IPS-15b (cell line): ENCODE measurements at regions not wholly inside any gene's neighbourhood (a gene's known extent, or its start where the extent isn't known, plus 50 kb on each side); places are given as distances from the start of the nearest gene placed in this dataset.

ENCODE experiments used
- H3K27me3 ChIP-seq: one replicate; pipeline ENCODE4 v1.6.1; 2013; ENCODE audit warnings: low read length; ENCODE audit not compliant: control insufficient read depth, insufficient read depth
- H3K36me3 ChIP-seq: one replicate; pipeline ENCODE4 v1.6.1; 2013; ENCODE audit warnings: low read length; ENCODE audit not compliant: control insufficient read depth, insufficient read depth
- H3K4me1 ChIP-seq: one replicate; pipeline ENCODE4 v1.6.1; 2013; ENCODE audit warnings: mild to moderate bottlenecking, low read length; ENCODE audit not compliant: control insufficient read depth, insufficient read depth
- H3K4me3 ChIP-seq: one replicate; pipeline ENCODE4 v1.5.1; 2013; ENCODE audit warnings: low read depth, low read length
- H3K9ac ChIP-seq: one replicate; pipeline ENCODE4 v1.6.1; 2013; ENCODE audit warnings: low read depth, mild to moderate bottlenecking, low read length
- H3K9me3 ChIP-seq: one replicate; pipeline ENCODE4 v1.6.1; 2013; ENCODE audit warnings: mild to moderate bottlenecking, low read length; ENCODE audit not compliant: control insufficient read depth, insufficient read depth

- H3K4me3 ChIP-seq: no peak overlapping the region
- H3K27me3 ChIP-seq: no peaks in the 10 kb centered on the region
- H3K9ac ChIP-seq: no peak overlapping the region
- H3K9me3 ChIP-seq: no peaks in the 10 kb centered on the region
- H3K4me1 ChIP-seq: peaks cover 17% of the 10 kb centered on the region
- no peaks in the 10 kb centered on the region for H3K36me3 ChIP-seq
These were observed 245.7 kb downstream of the LOXHD1 start for GRCh38 chr18:46411191-46411828.

- Histone ChIP-seq H3K4me3 (no peak overlapping the region), H3K36me3 (no peaks in the 10 kb centered on the region), H3K27me3 (no peaks in the 10 kb centered on the region), H3K9me3 (no peaks in the 10 kb centered on the region), H3K4me1 (peaks cover 17% of the 10 kb centered on the region), H3K9ac (no peak overlapping the region)
These were observed 244.9 kb downstream of the LOXHD1 start for GRCh38 chr18:46411867-46412690.

GRCh38 chr18:46412916-46413315, 244.1 kb downstream of the LOXHD1 start:
- Histone ChIP-seq H3K9ac (no peak overlapping the region), H3K4me1 (peaks cover 17% of the 10 kb centered on the region), H3K36me3 (no peaks in the 10 kb centered on the region), H3K9me3 (no peaks in the 10 kb centered on the region), H3K27me3 (no peaks in the 10 kb centered on the region), H3K4me3 (no peak overlapping the region)

DNA sequence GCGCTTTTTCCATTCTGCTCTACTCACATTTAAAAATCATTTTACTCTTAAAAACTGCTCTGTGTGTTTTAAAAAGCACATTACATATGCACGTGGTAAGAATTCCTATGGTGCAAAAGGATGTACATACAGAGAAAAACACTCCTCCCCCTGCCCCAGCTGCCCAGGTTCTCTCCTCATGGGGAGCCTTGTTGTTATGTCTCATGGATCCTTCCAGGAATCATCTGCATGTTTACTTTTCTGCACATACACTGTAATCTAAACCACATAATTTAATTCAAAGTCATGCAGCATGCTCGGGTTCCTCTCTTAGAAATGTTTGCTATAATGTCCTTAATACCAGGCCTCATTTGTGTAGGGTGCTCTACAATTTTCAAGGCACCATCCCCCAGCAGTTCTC, 243.3 kb downstream of the LOXHD1 start:
- Histone ChIP-seq H3K9ac (no peak overlapping the region), H3K27me3 (no peaks in the 10 kb centered on the region)

GRCh38 chr18:46414863-46415262, 242.2 kb downstream of the LOXHD1 start:
- Histone ChIP-seq H3K4me3 (no peak overlapping the region), H3K36me3 (no peaks in the 10 kb centered on the region), H3K27me3 (no peaks in the 10 kb centered on the region), H3K9ac (no peak overlapping the region), H3K4me1 (peaks cover 22% of the 10 kb centered on the region), H3K9me3 (no peaks in the 10 kb centered on the region)

More for the DNA sequence above, 243.3 kb downstream of the LOXHD1 start:
- H3K36me3 ChIP-seq: no peaks in the 10 kb centered on the region
- H3K4me1 ChIP-seq: peaks cover 17% of the 10 kb centered on the region
- H3K4me3 ChIP-seq: no peak overlapping the region
- H3K9me3 ChIP-seq: no peaks in the 10 kb centered on the region

DNA sequence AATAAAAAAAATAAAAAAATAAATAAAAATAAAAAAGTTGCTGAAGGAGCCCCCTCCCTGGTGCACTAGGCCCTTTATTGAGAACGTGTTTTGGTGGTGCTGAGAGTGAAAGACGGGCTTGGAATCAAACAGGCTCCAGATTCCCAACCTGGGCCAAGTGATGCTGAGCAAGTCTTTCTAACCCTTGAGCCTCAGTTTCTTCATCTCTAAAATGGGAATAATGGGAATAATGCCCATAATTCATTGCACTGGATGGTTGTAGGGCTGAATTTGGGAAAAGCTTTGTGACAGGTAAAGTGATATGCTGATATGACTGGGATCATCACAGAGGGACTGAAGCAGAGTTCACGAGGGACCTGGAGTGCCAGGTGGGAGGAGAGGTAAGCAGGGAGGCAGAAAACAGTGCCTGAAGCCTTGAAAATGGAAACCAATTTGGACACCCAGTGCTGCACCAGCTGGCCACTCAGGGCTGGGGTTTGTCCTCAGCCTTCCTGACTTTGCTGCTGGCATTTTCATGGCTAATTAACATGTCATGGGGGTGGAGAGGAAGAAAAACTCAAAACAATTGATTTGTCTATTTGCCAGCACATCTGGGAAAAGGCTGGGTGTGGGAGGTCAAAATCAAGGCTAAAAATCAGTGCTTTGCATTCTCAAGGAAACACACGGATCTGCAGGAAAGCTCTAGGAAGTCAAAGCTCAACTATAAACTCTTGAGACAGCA, 241.3 kb downstream of the LOXHD1 start:
- no peaks in the 10 kb centered on the region for H3K36me3 ChIP-seq
- H3K9me3 ChIP-seq: no peaks in the 10 kb centered on the region
- no peaks in the 10 kb centered on the region for H3K27me3 ChIP-seq
- peaks cover 22% of the 10 kb centered on the region for H3K4me1 ChIP-seq
- H3K9ac ChIP-seq: no peak overlapping the region
- H3K4me3 ChIP-seq: no peak overlapping the region

DNA sequence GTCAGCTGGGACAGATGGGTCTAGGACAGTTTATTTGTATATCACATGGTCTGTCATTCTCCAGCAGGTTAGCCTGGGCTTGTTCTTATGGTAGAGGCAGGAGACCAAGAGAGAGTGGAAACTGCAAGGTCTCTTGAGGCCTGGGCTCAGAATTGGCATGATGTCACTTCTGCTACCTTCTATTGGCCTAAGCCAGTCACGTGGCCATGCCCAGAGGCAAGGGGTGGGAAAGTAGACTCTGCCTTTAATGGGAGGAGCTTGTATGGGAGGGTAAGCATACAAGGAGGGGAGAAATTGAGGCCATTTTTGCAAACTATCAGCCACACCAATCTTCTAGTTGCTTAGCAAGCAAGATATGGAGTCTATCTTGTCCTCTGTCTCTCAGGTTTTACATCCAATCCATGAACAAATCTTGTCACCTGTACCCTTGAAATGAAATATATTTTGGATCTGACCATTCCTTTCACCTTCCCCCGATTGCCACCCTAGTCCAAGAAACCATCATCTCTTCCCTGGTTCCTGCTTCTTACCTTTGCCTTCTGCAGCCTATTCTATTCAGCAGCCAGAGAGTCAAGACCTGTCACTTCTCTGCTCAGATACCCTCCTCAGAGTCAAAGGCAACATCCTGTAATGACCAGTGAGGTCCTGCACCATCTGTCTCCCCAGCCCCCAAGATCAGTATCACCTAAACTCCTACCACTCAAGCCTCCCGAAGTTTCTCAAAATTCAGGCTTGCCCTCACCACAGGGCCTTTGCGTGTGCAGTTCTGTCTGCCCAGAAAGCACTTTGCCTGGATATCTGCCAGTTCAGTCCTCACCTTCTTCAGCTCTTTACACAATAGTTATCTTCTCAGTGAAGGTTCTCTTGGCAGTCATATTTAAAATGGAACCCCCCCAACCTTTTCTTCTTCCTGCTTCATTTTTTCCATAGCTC, 240.0 kb downstream of the LOXHD1 start:
- peaks cover 17% of the 10 kb centered on the region for H3K4me1 ChIP-seq

DNA sequence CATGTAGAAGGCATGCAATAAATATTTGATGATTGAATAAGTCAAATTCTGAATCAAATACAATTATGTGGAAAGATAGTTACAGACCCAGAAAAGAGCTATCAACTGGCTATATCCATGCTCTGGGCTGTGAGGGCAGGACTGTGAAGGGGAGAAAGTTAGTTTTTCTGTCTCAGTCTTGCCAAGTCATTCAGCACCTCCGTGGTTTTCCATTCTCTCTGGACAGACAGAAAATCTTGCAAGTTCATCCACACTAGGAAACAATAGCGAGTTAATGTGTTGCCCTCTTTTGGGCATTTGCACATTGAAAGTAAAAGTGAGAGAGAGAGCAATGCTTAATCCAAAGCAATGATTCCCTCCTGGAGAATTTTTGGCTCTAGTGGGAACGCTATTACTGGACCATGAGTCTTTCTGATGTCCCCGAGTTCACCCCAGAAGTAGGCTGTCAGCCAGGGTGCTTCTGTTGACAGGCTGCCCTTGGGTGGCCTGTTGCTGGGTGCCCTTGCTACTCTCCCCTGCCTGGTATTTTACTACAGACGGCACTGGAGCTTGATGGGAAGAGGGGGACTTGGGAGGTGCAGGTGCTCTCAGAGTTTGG, 238.3 kb downstream of the LOXHD1 start:
- H3K4me1 ChIP-seq: peaks cover 14% of the 10 kb centered on the region

More for the DNA sequence above, 240.0 kb downstream of the LOXHD1 start:
- Histone ChIP-seq H3K27me3 (no peaks in the 10 kb centered on the region), H3K9ac (no peak overlapping the region), H3K4me3 (no peak overlapping the region), H3K36me3 (no peaks in the 10 kb centered on the region), H3K9me3 (no peaks in the 10 kb centered on the region)

DNA sequence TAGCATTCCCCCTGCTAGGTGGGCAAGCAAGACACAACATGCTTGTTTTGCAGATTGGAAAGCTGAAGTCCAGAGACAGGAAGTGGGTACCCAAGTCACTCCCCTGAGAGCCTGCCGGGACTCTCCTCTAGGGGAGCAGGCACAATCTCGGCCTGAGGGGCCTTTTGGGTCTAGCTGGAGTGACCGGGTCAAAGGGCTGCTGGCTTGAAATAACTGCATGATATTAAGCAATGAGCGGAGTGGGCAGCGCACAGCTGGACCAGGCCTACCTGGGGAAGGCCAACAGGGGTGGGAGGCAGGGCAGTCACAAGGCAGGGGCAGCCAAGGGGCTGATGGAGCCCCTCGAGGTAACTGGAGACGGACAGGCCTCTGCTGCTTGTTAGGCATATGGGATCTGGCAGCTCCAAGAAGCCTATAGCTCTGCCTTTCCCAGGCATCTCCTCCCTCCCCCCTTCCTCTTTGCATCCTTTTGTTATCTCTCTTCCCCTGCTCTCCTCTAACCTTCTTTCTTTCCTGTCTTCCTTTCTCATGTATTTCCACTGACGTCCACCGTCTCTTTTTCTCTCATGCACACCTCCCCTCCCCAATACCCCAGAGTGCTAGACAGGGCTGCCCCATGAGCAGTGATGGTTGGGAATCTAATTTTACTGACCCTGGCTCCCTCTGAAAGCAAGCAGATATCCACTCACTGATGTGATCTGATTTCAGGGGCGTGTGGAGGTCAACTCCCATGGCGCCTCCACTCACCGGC, 237.5 kb downstream of the LOXHD1 start:
- peaks cover 8% of the 10 kb centered on the region for H3K4me1 ChIP-seq
- H3K9me3 ChIP-seq: no peaks in the 10 kb centered on the region
- no peak overlapping the region for H3K9ac ChIP-seq
- no peak overlapping the region for H3K4me3 ChIP-seq
- H3K27me3 ChIP-seq: no peaks in the 10 kb centered on the region
- no peaks in the 10 kb centered on the region for H3K36me3 ChIP-seq

More for the DNA sequence above, 238.3 kb downstream of the LOXHD1 start:
- H3K9ac ChIP-seq: no peak overlapping the region
- no peak overlapping the region for H3K4me3 ChIP-seq
- H3K27me3 ChIP-seq: no peaks in the 10 kb centered on the region
- H3K9me3 ChIP-seq: no peaks in the 10 kb centered on the region
- no peaks in the 10 kb centered on the region for H3K36me3 ChIP-seq

DNA sequence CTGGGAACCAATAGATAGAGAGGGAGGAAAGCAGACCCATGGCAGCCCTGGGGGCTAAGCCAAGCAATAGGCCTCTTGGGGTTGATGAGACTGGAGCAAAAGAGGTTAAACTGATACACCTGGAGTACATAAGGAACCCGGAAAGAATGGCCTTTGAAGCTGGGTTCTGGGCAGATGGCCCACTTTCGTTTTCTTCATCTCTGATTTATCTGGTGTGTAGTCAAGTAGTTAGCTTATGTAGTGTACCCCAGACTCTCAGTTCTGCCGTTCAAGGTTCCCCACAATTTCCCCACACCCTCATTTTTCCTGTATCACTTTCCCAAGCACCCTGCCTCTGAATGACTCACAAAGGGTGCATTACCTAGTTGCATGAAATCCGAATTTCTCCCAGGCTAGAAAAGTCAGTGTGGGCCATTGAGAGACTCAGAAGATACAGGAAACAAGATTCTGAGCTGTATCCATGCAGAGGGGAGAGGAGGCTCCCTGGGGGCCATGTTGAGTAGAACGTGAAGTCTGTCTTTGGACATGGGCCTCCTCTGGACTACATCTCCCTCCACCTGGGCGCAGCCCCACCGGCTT, 235.0 kb downstream of the LOXHD1 start:
- H3K4me1 ChIP-seq: peaks cover 5% of the 10 kb centered on the region
- H3K4me3 ChIP-seq: no peak overlapping the region
- no peak overlapping the region for H3K9ac ChIP-seq
- no peaks in the 10 kb centered on the region for H3K27me3 ChIP-seq
- H3K36me3 ChIP-seq: no peaks in the 10 kb centered on the region
- H3K9me3 ChIP-seq: no peaks in the 10 kb centered on the region
